ENCODE measurements at regions not wholly inside any gene's neighbourhood (a gene's known extent, or its start where the extent isn't known, plus 50 kb on each side); places are given as distances from the start of the nearest gene placed in this dataset.

DNA sequence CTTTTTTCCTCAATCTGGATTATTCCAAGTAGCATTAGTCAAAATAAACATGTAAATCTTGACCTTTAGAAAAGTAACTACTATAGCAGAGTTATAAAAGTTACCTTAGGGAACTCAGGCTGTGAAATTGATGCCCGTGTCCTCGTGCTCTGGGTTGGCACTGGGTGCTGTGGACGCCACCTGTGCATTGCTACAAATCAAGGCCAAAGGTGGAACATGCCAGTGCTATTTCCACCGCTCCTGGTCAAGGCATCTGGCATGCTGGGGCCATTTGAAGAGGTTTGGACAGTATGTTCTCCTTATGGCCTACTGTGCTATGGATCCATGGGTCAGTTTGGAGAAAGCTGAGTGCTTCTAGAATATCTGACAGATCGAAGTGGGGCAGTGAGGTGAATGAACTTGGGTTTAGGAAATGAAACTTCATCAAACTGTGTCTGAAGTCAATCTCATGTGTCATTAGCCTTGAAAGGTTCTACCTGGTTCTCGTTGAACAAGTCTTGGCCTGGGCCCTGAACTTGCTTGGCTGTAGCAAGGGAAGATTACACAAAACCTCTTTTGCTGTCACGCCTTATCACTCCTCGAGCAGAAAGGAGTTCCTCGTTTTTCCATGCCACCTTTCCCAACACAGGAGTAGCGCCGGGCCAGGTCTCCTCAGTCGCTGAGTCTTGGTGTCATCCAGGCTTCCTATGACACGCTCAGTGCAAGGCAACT is 397.6 kb upstream of the RGMA start:
- H2AK9ac ChIP-seq (replicated peaks; ENCODE audit: low read depth, low read length, poor library complexity): no peak overlapping the region
- no peak overlapping the region for H3K23ac ChIP-seq (ENCODE audit: low read depth, low read length)
- no peak overlapping the region for H4K8ac ChIP-seq (ENCODE audit: low read depth in 2 of 2, low read length in 2 of 2)
- dilution Hi-C loops (cut with HindIII; ENCODE audit: low sequenced_read_pairs, unreplicated experiment): no loop called here
- WGBS, 2 experiments (ENCODE audit: extremely low coverage in 2 of 2, insufficient read length in 1 of 2): no CpG with 5 or more reads among the region's 13 CpGs
- H3K27me3 ChIP-seq (ENCODE audit: control insufficient read depth, insufficient read depth, low read length): no peaks in the 10 kb centered on the region
- H3K4me2 ChIP-seq (ENCODE audit: low read depth, low read length): no peak overlapping the region
- no peak overlapping the region for H3K56ac ChIP-seq (ENCODE audit: extremely low read depth, insufficient read depth, low read length)
- intact Hi-C loops (cut with micrococcal nuclease): no loop called here
- H3K14ac ChIP-seq (replicated peaks; ENCODE audit: low read depth, low read length): no peak overlapping the region
- H4K5ac ChIP-seq (ENCODE audit: low read depth, low read length): no peak overlapping the region
- H3K9ac ChIP-seq (ENCODE audit: low read depth, low read length): no peak overlapping the region
- no peak overlapping the region for H2BK5ac ChIP-seq (ENCODE audit: low read depth, low read length, poor library complexity, severe bottlenecking)
- no peaks in the 10 kb centered on the region for H4K20me1 ChIP-seq (ENCODE audit: insufficient read depth, low read length)
- H2AFZ ChIP-seq (replicated peaks; ENCODE audit: low read length, poor library complexity): peak overlapping the region; percentile 18
- H2BK20ac ChIP-seq (ENCODE audit: low read depth, low read length): no peak overlapping the region
- H3K9me1 ChIP-seq (ENCODE audit: insufficient read depth, low read length): no peaks in the 10 kb centered on the region
- H2BK15ac ChIP-seq (ENCODE audit: low read depth, low read length): no peak overlapping the region
- no peak overlapping the region for H2BK120ac ChIP-seq (ENCODE audit: low read depth, low read length)
- ATAC-seq (ENCODE audit: low read depth): no peak
- H3K4ac ChIP-seq (ENCODE audit: low read depth, low read length): no peak overlapping the region
- no peak for DNase-seq
- BruUV-seq (replicated peaks): no TSS peak
- ChIA-PET CTCF (no interaction called here), POLR2A (ENCODE audit: unreplicated experiment) (no interaction called here)
- in situ Hi-C loops (cut with MboI; ENCODE audit: low sequenced_read_pairs): no loop called here
- H3K36me3 ChIP-seq (ENCODE audit: control insufficient read depth, insufficient read depth, low read length): no peaks in the 10 kb centered on the region
- no peak overlapping the region for H3K18ac ChIP-seq (ENCODE audit: low read depth, low read length)
- H3K79me1 ChIP-seq (ENCODE audit: low read depth in 1 of 2, low read length in 2 of 2): no peaks in the 10 kb centered on the region
- TF ChIP-seq, protein P1, sequence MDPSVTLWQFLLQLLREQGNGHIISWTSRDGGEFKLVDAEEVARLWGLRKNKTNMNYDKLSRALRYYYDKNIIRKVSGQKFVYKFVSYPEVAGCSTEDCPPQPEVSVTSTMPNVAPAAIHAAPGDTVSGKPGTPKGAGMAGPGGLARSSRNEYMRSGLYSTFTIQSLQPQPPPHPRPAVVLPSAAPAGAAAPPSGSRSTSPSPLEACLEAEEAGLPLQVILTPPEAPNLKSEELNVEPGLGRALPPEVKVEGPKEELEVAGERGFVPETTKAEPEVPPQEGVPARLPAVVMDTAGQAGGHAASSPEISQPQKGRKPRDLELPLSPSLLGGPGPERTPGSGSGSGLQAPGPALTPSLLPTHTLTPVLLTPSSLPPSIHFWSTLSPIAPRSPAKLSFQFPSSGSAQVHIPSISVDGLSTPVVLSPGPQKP (IDR thresholded peaks at IDR 0.05; ENCODE audit: borderline replicate concordance, low read depth, low read length): no peak
- TF ChIP-seq BHLHE40 (IDR thresholded peaks at IDR 0.05; ENCODE audit: low read depth, low read length) (no peak), POLR2A (IDR thresholded peaks at IDR 0.05; ENCODE audit: low read depth, low read length) (no peak), FOS (IDR thresholded peaks at IDR 0.05; ENCODE audit: low read depth, low read length) (no peak), RCOR1 (IDR thresholded peaks at IDR 0.05; ENCODE audit: insufficient replicate concordance, low read length) (no peak), CEBPB (IDR thresholded peaks at IDR 0.05; ENCODE audit: low read depth, low read length) (no peak), MAFK (IDR thresholded peaks at IDR 0.05; ENCODE audit: low read depth, low read length) (no peak), RFX5 (IDR thresholded peaks at IDR 0.05; ENCODE audit: low read depth, low read length) (no peak), MXI1 (IDR thresholded peaks at IDR 0.05; ENCODE audit: borderline replicate concordance, low read depth, low read length) (no peak), CHD1 (IDR thresholded peaks at IDR 0.05; ENCODE audit: low read depth, low read length) (no peak), NFE2L2 (IDR thresholded peaks at IDR 0.05; ENCODE audit: low read depth, low read length) (no peak), RAD21 (IDR thresholded peaks at IDR 0.05; ENCODE audit: low read length) (no peak), SMC3 (IDR thresholded peaks at IDR 0.05; ENCODE audit: low read depth, low read length) (no peak), MAZ (IDR thresholded peaks at IDR 0.05; ENCODE audit: borderline replicate concordance, low read depth, low read length) (no peak)
- TF ChIP-seq, protein P2, sequence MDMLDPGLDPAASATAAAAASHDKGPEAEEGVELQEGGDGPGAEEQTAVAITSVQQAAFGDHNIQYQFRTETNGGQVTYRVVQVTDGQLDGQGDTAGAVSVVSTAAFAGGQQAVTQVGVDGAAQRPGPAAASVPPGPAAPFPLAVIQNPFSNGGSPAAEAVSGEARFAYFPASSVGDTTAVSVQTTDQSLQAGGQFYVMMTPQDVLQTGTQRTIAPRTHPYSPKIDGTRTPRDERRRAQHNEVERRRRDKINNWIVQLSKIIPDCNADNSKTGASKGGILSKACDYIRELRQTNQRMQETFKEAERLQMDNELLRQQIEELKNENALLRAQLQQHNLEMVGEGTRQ (IDR thresholded peaks at IDR 0.05; ENCODE audit: low read depth, low read length): no peak
- TF ChIP-seq, protein P3, sequence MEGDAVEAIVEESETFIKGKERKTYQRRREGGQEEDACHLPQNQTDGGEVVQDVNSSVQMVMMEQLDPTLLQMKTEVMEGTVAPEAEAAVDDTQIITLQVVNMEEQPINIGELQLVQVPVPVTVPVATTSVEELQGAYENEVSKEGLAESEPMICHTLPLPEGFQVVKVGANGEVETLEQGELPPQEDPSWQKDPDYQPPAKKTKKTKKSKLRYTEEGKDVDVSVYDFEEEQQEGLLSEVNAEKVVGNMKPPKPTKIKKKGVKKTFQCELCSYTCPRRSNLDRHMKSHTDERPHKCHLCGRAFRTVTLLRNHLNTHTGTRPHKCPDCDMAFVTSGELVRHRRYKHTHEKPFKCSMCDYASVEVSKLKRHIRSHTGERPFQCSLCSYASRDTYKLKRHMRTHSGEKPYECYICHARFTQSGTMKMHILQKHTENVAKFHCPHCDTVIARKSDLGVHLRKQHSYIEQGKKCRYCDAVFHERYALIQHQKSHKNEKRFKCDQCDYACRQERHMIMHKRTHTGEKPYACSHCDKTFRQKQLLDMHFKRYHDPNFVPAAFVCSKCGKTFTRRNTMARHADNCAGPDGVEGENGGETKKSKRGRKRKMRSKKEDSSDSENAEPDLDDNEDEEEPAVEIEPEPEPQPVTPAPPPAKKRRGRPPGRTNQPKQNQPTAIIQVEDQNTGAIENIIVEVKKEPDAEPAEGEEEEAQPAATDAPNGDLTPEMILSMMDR (conservative IDR thresholded peaks at IDR 0.05; ENCODE audit: low read depth, low read length): no peak
- no peak overlapping the region for H3K4me3 ChIP-seq (ENCODE audit: insufficient read depth, low read depth, low read length)
- no peaks in the 10 kb centered on the region for H3K4me1 ChIP-seq (ENCODE audit: control insufficient read depth, insufficient read depth, low read length)
- H3K9me3 ChIP-seq (ENCODE audit: control insufficient read depth, insufficient read depth, low read length): peaks cover 32% of the 10 kb centered on the region
- H4K91ac ChIP-seq (ENCODE audit: insufficient read depth, low read depth, low read length): no peak overlapping the region
- no peak overlapping the region for H3K27ac ChIP-seq (ENCODE audit: insufficient read depth, low read length)
- no peak overlapping the region for H2AK5ac ChIP-seq (ENCODE audit: low read depth, low read length)
